ENCODE measurements at regions not wholly inside any gene's neighbourhood (a gene's known extent, or its start where the extent isn't known, plus 50 kb on each side); places are given as distances from the start of the nearest gene placed in this dataset.

DNA sequence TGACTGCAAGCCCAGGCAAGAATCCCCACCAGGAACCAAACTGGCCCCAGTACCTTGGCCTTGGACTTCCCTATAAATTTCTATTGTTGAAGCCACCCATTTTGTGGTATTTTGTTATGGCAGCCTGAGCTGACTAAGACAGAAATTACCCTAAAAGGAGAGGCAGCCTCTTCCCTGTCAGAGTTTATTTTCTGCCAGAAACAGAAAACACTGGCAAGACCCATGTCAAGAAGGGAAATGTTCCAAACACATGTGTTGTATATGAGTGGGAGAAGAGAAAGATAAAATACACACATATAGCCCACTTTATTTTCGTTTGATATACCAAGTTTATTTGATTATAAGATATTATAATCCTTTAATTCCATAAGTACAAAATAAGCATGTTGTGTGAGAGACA lies 225.1 kb upstream of the FSHR start:
- Histone ChIP-seq H3K27me3 (ENCODE audit: insufficient read depth, low read length) (no peaks in the 10 kb centered on the region), H3K36me3 (ENCODE audit: insufficient read depth, low read length) (no peaks in the 10 kb centered on the region), H3K9ac (ENCODE audit: low read depth, low read length) (no peak overlapping the region), H3K4me1 (ENCODE audit: insufficient read depth, low read length) (peaks cover 9% of the 10 kb centered on the region; the same call in 1 of the 2 replicates), H3K4me3 (ENCODE audit: low read length) (no peak overlapping the region), H3K27ac (ENCODE audit: low read depth, low read length) (no peak overlapping the region), H3K9me3 (ENCODE audit: insufficient read depth, low read depth, low read length) (no peaks in the 10 kb centered on the region)
- no CpG with 5 or more reads among the region's 1 CpG for WGBS

DNA sequence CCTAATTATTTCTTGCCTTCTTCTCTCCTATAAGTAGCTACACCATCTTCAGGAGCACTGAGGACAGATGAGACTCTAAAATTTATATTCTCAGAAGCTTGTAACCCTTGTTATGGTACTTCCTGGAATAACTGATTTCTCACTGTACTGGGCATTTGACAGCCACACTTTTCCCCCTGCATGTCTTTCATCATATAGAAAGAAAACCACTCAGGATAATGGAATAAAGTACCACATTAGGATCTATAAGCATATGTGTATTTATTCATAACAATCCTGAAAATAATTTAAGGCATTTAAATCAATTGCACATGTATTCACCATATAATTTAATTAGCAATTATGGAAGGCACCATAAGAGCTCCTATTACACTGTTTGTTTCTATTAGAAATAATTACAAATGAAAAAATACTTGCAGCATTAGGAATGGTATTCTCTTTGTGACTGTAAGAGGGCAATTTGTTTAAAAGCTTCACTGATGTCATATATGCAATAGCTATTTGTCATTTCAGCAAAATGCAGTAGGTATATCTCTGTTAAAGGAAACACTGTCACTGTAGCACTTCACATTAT lies 216.9 kb upstream of the FSHR start:
- no peak overlapping the region for H3K4me3 ChIP-seq (ENCODE audit: low read length)
- no peak overlapping the region for H3K9ac ChIP-seq (ENCODE audit: low read depth, low read length)
- peaks cover 8% of the 10 kb centered on the region; the same call in 1 of the 2 replicates for H3K4me1 ChIP-seq (ENCODE audit: insufficient read depth, low read length)
- H3K27me3 ChIP-seq (ENCODE audit: insufficient read depth, low read length): no peaks in the 10 kb centered on the region
- H3K36me3 ChIP-seq (ENCODE audit: insufficient read depth, low read length): no peaks in the 10 kb centered on the region
- no peak overlapping the region for H3K27ac ChIP-seq (ENCODE audit: low read depth, low read length)
- H3K9me3 ChIP-seq (ENCODE audit: insufficient read depth, low read depth, low read length): no peaks in the 10 kb centered on the region

DNA sequence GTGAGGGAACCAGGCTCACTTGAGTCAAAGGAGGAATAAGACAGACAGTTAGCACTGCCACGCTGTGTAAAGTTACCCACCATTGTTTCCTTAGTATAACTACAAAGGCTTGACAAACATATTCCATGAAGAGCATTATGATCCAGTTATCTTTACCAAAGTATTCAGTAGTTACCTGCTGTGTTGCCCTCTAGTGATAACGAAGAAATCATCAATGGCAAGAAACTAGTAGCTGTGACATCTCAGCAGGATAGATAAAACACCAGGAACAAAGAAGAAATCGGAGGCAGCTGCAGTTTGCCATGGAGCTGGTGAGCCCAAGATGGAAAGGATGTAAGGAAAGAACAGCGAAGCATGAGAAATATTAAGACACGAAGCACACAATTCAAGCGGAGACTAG lies 215.3 kb upstream of the FSHR start:
- H3K27ac ChIP-seq (ENCODE audit: low read depth, low read length): no peak overlapping the region
- H3K4me3 ChIP-seq (ENCODE audit: low read length): no peak overlapping the region
- no peaks in the 10 kb centered on the region for H3K36me3 ChIP-seq (ENCODE audit: insufficient read depth, low read length)
- no peaks in the 10 kb centered on the region for H3K9me3 ChIP-seq (ENCODE audit: insufficient read depth, low read depth, low read length)
- H3K4me1 ChIP-seq (ENCODE audit: insufficient read depth, low read length): peaks cover 8% of the 10 kb centered on the region; the same call in 1 of the 2 replicates
- 79% methylated on average over 6 of the region's 6 CpGs for WGBS
- no peak overlapping the region for H3K9ac ChIP-seq (ENCODE audit: low read depth, low read length)
- H3K27me3 ChIP-seq (ENCODE audit: insufficient read depth, low read length): no peaks in the 10 kb centered on the region

DNA sequence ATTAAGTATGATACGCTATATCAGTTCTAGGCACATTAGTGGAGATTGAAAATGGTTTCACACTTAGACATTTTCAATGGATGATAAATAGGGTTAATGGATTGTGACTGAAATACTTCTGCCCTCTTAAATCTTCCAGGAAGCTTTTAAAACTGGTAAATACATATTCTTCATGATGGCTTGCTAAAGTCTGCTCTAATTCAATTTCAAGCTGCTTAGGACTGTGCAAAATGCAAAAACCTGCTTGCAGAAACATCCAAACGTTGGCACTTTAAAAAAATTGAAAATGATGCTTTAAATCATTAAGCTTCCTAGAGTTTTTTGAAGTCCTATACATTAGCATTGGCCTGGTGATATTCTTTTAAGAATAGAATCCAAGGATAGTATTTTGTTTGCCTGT lies 214.8 kb upstream of the FSHR start:
- no peaks in the 10 kb centered on the region for H3K36me3 ChIP-seq (ENCODE audit: insufficient read depth, low read length)
- no peak overlapping the region for H3K4me3 ChIP-seq (ENCODE audit: low read length)
- H3K9ac ChIP-seq (ENCODE audit: low read depth, low read length): no peak overlapping the region
- H3K27me3 ChIP-seq (ENCODE audit: insufficient read depth, low read length): no peaks in the 10 kb centered on the region
- 83% methylated on average over 2 of the region's 2 CpGs for WGBS
- H3K9me3 ChIP-seq (ENCODE audit: insufficient read depth, low read depth, low read length): no peaks in the 10 kb centered on the region
- H3K27ac ChIP-seq (ENCODE audit: low read depth, low read length): no peak overlapping the region
- H3K4me1 ChIP-seq (ENCODE audit: insufficient read depth, low read length): peaks cover 8% of the 10 kb centered on the region; the same call in 1 of the 2 replicates

DNA sequence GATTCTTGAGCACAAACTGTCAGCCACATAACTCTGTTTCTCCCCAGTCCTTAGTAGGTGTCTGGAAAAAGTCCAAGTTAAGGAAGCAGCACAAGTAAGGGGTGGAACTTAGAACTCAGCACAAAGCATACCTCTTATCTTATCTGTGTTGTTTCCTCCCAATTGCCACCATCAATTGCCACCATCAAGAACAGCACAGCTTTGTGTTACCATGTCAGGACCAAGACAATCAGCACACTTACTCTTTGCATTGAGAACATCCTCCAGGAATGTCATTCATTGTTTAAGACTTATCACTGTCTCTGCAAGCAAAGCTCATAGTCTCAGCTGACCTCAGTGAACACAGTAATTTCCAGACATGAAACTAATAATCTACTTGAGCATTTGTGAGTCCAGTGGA lies 212.7 kb upstream of the FSHR start:
- Histone ChIP-seq H3K4me1 (ENCODE audit: insufficient read depth, low read length) (peaks cover 8% of the 10 kb centered on the region; the same call in 1 of the 2 replicates), H3K27me3 (ENCODE audit: insufficient read depth, low read length) (no peaks in the 10 kb centered on the region), H3K9me3 (ENCODE audit: insufficient read depth, low read depth, low read length) (no peaks in the 10 kb centered on the region), H3K27ac (ENCODE audit: low read depth, low read length) (no peak overlapping the region), H3K36me3 (ENCODE audit: insufficient read depth, low read length) (no peaks in the 10 kb centered on the region), H3K9ac (ENCODE audit: low read depth, low read length) (no peak overlapping the region), H3K4me3 (ENCODE audit: low read length) (no peak overlapping the region)

DNA sequence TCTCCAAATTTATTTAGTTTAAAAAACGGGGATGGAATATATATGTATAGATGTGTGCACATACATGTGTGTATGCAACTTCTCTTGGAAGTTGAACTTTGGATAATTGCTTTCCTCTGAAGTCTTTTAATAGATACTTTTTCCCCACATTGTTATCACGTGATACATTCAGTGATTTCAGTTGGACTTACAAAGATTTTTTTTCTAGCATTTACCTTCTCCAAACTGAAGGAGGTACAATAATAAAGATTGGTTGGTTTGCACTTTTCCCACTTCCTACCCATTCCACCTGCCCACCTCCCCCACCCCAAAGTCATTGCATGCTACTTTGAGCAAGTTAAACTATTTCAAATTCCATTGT lies 206.1 kb upstream of the FSHR start:
- no peaks in the 10 kb centered on the region for H3K27me3 ChIP-seq (ENCODE audit: insufficient read depth, low read length)
- H3K4me1 ChIP-seq (ENCODE audit: insufficient read depth, low read length): peaks cover 19% of the 10 kb centered on the region
- no CpG with 5 or more reads among the region's 2 CpGs for WGBS
- no peak overlapping the region for H3K9ac ChIP-seq (ENCODE audit: low read depth, low read length)
- H3K9me3 ChIP-seq (ENCODE audit: insufficient read depth, low read depth, low read length): no peaks in the 10 kb centered on the region
- no peaks in the 10 kb centered on the region for H3K36me3 ChIP-seq (ENCODE audit: insufficient read depth, low read length)
- no peak overlapping the region for H3K27ac ChIP-seq (ENCODE audit: low read depth, low read length)
- no peak overlapping the region for H3K4me3 ChIP-seq (ENCODE audit: low read length)

DNA sequence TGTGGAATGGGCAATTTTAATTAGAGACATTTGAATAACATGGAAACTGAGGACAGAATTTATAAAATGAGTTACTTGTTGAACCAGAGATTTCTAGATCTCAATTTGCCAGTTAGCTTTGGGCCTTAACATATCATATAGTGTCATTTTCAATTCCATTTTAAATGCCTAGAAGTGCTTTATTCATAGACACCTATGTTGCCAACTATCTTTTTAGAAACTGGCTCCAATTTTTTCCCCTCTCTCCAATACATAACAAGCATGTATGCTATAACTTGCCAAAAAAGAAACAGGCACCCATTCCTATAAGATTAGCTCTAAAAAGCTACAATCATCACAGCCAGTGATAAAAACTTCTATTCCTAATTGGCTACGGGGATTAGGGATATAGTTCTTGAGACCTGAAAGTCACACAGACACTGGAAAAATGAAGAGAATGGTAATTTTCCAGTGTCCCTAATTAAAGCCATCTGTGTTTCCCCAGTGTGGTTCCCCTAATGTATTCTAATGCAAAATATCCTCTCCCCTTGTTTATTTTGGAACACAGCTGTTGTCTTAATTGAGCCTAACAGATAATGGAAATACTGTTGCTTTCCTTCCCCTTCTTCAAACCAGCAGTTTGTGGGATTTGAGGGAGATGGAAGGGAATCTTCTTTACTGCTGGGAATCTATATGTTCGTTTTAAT lies 205.5 kb upstream of the FSHR start:
- Histone ChIP-seq H3K4me1 (ENCODE audit: insufficient read depth, low read length) (peaks cover 19% of the 10 kb centered on the region), H3K27me3 (ENCODE audit: insufficient read depth, low read length) (no peaks in the 10 kb centered on the region), H3K4me3 (ENCODE audit: low read length) (no peak overlapping the region), H3K9ac (ENCODE audit: low read depth, low read length) (no peak overlapping the region), H3K27ac (ENCODE audit: low read depth, low read length) (no peak overlapping the region), H3K9me3 (ENCODE audit: insufficient read depth, low read depth, low read length) (no peaks in the 10 kb centered on the region), H3K36me3 (ENCODE audit: insufficient read depth, low read length) (no peaks in the 10 kb centered on the region)
- 91% methylated on average over 1 of the region's 2 CpGs for whole genome bisulfite sequencing

DNA sequence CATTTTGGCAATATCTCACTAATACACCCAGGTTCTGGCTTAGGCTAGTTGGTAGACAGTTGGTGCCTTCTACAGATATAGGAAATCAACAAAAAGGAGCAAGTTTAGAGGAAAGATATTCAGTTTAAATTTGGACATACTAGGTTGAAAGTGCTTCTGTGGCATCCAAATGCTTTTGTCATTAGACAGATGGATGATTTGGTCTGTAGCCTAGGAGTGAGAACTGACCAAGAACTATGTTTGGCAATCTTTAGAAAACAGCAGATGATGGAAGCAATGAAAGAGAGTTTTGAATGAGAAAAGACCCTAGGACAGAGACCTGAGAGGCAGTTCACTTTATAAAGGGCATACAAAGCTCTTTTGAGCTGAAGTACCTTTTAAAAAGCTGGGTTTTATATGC lies 201.3 kb upstream of the FSHR start:
- no peaks in the 10 kb centered on the region for H3K9me3 ChIP-seq (ENCODE audit: insufficient read depth, low read depth, low read length)
- peaks cover 21% of the 10 kb centered on the region for H3K4me1 ChIP-seq (ENCODE audit: insufficient read depth, low read length)
- H3K36me3 ChIP-seq (ENCODE audit: insufficient read depth, low read length): no peaks in the 10 kb centered on the region
- no peaks in the 10 kb centered on the region for H3K27me3 ChIP-seq (ENCODE audit: insufficient read depth, low read length)
- H3K4me3 ChIP-seq (ENCODE audit: low read length): no peak overlapping the region
- no peak overlapping the region for H3K27ac ChIP-seq (ENCODE audit: low read depth, low read length)
- no peak overlapping the region for H3K9ac ChIP-seq (ENCODE audit: low read depth, low read length)

DNA sequence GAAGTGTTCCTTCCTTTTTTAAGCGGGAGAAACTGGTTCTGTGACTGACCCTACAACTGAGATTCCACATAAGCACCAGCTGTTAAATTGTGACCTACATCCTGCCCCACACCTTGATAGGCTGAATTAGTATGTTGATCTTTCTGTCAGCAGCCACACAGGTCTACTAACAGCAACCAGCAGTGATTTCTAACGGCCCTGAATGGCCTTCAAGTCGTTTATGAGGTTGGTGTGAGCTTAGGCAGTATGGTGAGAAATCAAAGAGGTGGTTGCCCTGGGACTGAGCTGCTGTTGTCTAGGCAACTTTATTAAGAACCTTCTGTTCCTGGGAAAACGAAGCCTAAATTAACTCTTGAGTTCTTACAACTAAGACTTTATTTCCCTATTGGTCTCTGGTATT lies 197.2 kb upstream of the FSHR start:
- H3K9me3 ChIP-seq (ENCODE audit: insufficient read depth, low read depth, low read length): no peaks in the 10 kb centered on the region
- H3K27ac ChIP-seq (ENCODE audit: low read depth, low read length): no peak overlapping the region
- H3K9ac ChIP-seq (ENCODE audit: low read depth, low read length): no peak overlapping the region
- H3K4me3 ChIP-seq (ENCODE audit: low read length): no peak overlapping the region
- no peaks in the 10 kb centered on the region for H3K36me3 ChIP-seq (ENCODE audit: insufficient read depth, low read length)
- H3K4me1 ChIP-seq (ENCODE audit: insufficient read depth, low read length): peaks cover 5% of the 10 kb centered on the region; the same call in 1 of the 2 replicates
- no peaks in the 10 kb centered on the region for H3K27me3 ChIP-seq (ENCODE audit: insufficient read depth, low read length)
- WGBS: 77% methylated on average over 4 of the region's 4 CpGs

DNA sequence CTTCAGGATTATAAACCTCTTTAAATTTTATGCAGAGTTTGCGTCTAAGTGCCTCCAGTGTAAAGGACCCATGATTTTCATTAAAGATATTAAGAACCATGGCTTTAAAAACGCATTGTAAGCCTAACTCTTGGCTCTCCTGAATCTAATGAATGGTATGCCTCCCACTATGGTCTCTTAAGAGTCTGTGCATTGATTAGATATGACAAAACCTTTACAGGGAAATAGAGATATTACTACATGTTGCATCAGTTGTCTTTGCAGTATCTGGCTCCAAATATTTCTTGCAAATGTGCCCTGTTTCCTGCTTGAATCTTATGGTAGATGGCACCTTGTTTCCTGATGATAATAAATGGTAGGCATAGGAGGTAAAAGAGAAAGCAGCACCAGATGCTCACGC lies 189.3 kb upstream of the FSHR start:
- Histone ChIP-seq H3K9ac (ENCODE audit: low read depth, low read length) (no peak overlapping the region), H3K9me3 (ENCODE audit: insufficient read depth, low read depth, low read length) (no peaks in the 10 kb centered on the region), H3K27me3 (ENCODE audit: insufficient read depth, low read length) (no peaks in the 10 kb centered on the region), H3K36me3 (ENCODE audit: insufficient read depth, low read length) (no peaks in the 10 kb centered on the region), H3K4me1 (ENCODE audit: insufficient read depth, low read length) (0 out of 2 replicates have a peak, but pooled peaks cover 5% of the 10 kb centered on the region), H3K27ac (ENCODE audit: low read depth, low read length) (no peak overlapping the region), H3K4me3 (ENCODE audit: low read length) (no peak overlapping the region)
- WGBS: 89% methylated on average over 3 of the region's 3 CpGs

DNA sequence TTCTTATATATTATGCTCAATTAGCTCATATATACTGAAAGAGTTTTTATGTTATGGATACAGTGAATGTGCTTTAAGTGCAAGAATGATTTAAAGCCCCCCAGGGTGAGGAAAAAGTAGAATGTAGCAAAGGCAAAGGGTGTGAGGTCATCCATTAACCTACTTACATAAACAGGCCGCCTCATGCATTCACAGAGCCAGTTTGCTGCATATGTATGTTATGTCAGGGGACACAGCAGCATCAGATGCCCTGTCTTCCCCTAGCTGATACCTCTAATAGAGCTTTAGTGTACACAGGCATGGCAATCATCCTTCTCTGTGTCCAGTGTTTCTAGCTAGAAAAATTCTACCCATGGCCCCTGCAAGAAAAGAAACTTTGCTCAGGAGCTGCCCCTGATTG lies 187.8 kb upstream of the FSHR start:
- Histone ChIP-seq H3K9ac (ENCODE audit: low read depth, low read length) (no peak overlapping the region), H3K4me1 (ENCODE audit: insufficient read depth, low read length) (0 out of 2 replicates have a peak, but pooled peaks cover 5% of the 10 kb centered on the region), H3K27me3 (ENCODE audit: insufficient read depth, low read length) (no peaks in the 10 kb centered on the region), H3K27ac (ENCODE audit: low read depth, low read length) (no peak overlapping the region), H3K9me3 (ENCODE audit: insufficient read depth, low read depth, low read length) (no peaks in the 10 kb centered on the region), H3K4me3 (ENCODE audit: low read length) (no peak overlapping the region), H3K36me3 (ENCODE audit: insufficient read depth, low read length) (no peaks in the 10 kb centered on the region)
- no CpG with 5 or more reads among the region's 1 CpG for WGBS

DNA sequence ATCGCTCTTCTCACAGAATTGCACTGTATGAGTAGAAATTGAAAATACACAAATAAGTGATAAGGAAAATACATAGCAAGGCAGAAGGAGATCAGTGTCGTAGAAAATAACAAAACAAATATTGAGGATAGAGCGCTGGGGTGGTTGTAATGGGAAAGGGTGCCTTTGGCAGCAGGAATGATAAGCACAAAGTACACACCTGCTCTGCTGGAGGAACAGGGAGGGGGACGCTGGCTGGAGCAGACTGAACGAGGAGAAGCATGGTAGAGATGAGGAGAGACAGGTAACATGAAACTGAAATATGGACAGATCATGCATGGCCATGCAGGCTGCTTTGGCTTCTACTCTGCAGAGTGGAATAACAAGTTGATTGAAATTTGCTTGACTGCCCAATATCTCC lies 181.2 kb upstream of the FSHR start:
- no peak overlapping the region for H3K27ac ChIP-seq (ENCODE audit: low read depth, low read length)
- 84% methylated on average over 4 of the region's 5 CpGs for WGBS
- no peak overlapping the region for H3K9ac ChIP-seq (ENCODE audit: low read depth, low read length)
- no peaks in the 10 kb centered on the region for H3K9me3 ChIP-seq (ENCODE audit: insufficient read depth, low read depth, low read length)
- H3K27me3 ChIP-seq (ENCODE audit: insufficient read depth, low read length): no peaks in the 10 kb centered on the region
- no peak overlapping the region for H3K4me3 ChIP-seq (ENCODE audit: low read length)
- H3K4me1 ChIP-seq (ENCODE audit: insufficient read depth, low read length): 0 out of 2 replicates have a peak, but pooled peaks cover 5% of the 10 kb centered on the region
- no peaks in the 10 kb centered on the region for H3K36me3 ChIP-seq (ENCODE audit: insufficient read depth, low read length)
